C4-2B (cell line): ENCODE measurements at regions not wholly inside any gene's neighbourhood (a gene's known extent, or its start where the extent isn't known, plus 50 kb on each side); places are given as distances from the start of the nearest gene placed in this dataset.

Experiments
- CTCF ChIP-seq: fragments of 450-650 bp; conservative IDR thresholded peaks from 2 replicates; pipeline ENCODE4 v1.5.1; 2017; ENCODE audit warnings: mild to moderate bottlenecking
- ZFX ChIP-seq: fragments of 450-650 bp; IDR thresholded peaks from 2 replicates; pipeline ENCODE4 v1.6.1; 2017

GRCh38 chr5:74465724-74466123, 174.8 kb downstream of the ENC1 start:
- TF ChIP-seq CTCF, result no peak
- no peak for TF ChIP-seq ZFX
